PC-3 (cell line): ENCODE measurements at regions not wholly inside any gene's neighbourhood (a gene's known extent, or its start where the extent isn't known, plus 50 kb on each side); places are given as distances from the start of the nearest gene placed in this dataset.

Source experiments
- CTCF ChIP-seq: fragments of 300-600 bp; sonication (generic); conservative IDR thresholded peaks from 2 replicates; pipeline ENCODE4 v1.5.1; 2017; ENCODE audit warnings: antibody characterized with exemption, low read depth, mild to moderate bottlenecking, low read length
- EZH2 ChIP-seq: fragments of 300-600 bp; sonication (generic); IDR thresholded peaks from one replicate; pipeline ENCODE4 v1.6.1; 2017; ENCODE audit warnings: antibody characterized with exemption, mild to moderate bottlenecking, low read length; ENCODE audit not compliant: unreplicated experiment
- EZH2phosphoT487 ChIP-seq: fragments of 300-600 bp; sonication (generic); IDR thresholded peaks from 2 replicates; pipeline ENCODE4 v1.6.1; 2018; ENCODE audit warnings: mild to moderate bottlenecking, antibody characterized with exemption, low read length, borderline replicate concordance

- TF ChIP-seq CTCF (no peak), EZH2 (no peak), EZH2phosphoT487 (no peak)
Measured at GRCh38 chrX:10875995-10876394, 235.1 kb upstream of the HCCS start.
